ENCODE measurements at regions not wholly inside any gene's neighbourhood (a gene's known extent, or its start where the extent isn't known, plus 50 kb on each side); places are given as distances from the start of the nearest gene placed in this dataset.

DNA sequence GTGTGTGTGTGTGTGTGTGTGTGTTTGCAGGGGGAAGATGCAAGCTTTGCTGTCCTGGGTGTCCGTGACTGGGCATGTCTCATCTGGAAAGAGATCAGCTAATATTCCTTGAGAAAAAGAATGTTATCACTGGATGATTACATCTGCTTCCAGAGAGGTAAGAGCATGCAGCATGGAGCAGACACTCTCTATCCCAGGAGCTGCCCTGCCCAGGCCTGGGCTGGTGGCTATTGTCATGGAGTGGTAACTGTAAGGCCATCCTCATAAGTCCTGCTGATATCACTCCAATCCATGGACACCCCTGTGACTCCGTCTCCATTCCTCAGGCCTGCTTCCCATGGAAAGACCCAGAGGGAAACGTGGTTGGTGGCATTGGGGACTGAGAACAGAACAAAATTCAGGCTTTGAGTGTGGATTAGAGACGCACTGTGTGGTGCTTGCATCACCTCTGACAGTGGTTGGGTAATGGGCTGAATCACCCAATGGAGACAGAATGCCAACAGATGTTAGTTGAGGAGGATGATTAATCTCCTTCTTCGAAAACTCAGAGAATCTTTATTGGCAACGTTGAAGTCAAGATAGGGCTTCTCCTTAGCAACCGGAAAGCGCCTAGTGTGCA, 52.0 kb upstream of the KCNIP1 start:
- no peak overlapping the region for H3K27ac ChIP-seq

DNA sequence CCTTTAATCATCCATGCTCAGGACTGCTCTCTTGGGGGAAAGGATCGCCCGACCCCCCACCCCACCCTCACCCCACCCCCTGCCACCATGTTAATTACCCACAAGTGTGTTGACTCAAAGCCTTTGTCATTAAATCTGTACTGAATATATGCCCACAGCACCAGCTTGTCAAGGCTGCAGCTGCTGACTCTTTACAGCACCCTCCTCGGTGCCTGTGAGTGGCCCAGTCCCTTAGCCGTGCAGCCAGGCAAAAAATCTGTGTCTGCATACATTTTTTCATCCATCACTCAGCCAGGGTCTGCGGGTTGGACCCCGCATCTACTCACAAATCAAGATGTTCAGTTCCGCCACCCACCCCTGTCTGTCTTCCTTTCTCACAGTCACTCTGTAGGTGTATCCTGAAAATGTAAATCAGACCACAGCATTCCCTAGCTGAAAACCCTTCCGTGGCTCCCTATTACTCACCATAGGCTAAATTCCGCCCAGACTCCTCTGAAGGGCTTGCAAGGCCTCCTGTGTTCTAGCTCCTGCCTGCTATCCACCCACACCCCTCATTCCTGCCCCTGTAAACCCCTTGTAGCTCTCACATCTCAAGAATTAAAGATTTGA, 53.7 kb upstream of the KCNIP1 start:
- Histone ChIP-seq H3K27ac (no peak overlapping the region), H4K20me1 (ENCODE audit: insufficient read depth) (no peaks in the 10 kb centered on the region), H3K4me3 (no peak overlapping the region), H3F3A (ENCODE audit: insufficient read depth, low read depth) (no peaks in the 10 kb centered on the region), H3K36me3 (ENCODE audit: low read depth) (no peaks in the 10 kb centered on the region), H3K9me2 (ENCODE audit: insufficient read depth) (no peaks in the 10 kb centered on the region), H2AFZ (no peak overlapping the region), H3K4me2 (no peak overlapping the region), H3K4me1 (replicated peaks; ENCODE audit: insufficient read depth) (no peaks in the 10 kb centered on the region), H3K9me3 (ENCODE audit: insufficient read depth, low read depth) (no peaks in the 10 kb centered on the region), H3K27me3 (ENCODE audit: insufficient read depth, low read depth) (no peaks in the 10 kb centered on the region), H3K79me2 (ENCODE audit: low read depth) (no peaks in the 10 kb centered on the region)
- intact Hi-C loops (cut with micrococcal nuclease; ENCODE audit: unreplicated experiment): no loop called here
- BruUV-seq (replicated peaks): no TSS peak
- TF ChIP-seq, protein P1, sequence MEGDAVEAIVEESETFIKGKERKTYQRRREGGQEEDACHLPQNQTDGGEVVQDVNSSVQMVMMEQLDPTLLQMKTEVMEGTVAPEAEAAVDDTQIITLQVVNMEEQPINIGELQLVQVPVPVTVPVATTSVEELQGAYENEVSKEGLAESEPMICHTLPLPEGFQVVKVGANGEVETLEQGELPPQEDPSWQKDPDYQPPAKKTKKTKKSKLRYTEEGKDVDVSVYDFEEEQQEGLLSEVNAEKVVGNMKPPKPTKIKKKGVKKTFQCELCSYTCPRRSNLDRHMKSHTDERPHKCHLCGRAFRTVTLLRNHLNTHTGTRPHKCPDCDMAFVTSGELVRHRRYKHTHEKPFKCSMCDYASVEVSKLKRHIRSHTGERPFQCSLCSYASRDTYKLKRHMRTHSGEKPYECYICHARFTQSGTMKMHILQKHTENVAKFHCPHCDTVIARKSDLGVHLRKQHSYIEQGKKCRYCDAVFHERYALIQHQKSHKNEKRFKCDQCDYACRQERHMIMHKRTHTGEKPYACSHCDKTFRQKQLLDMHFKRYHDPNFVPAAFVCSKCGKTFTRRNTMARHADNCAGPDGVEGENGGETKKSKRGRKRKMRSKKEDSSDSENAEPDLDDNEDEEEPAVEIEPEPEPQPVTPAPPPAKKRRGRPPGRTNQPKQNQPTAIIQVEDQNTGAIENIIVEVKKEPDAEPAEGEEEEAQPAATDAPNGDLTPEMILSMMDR (conservative IDR thresholded peaks at IDR 0.05): no peak
- TF ChIP-seq EZH2 (IDR thresholded peaks at IDR 0.05; ENCODE audit: low read depth): no peak
- ChIA-PET POLR2A (ENCODE audit: unreplicated experiment) (no interaction called here), CTCF (no interaction called here)
- DNase-seq: no peak

More for the DNA sequence above, 52.0 kb upstream of the KCNIP1 start:
- H3K4me1 ChIP-seq (replicated peaks; ENCODE audit: insufficient read depth): no peaks in the 10 kb centered on the region
- H3K27me3 ChIP-seq (ENCODE audit: insufficient read depth, low read depth): no peaks in the 10 kb centered on the region
- DNase-seq: peak in 1 of 2 experiments; percentile 37
- H4K20me1 ChIP-seq (ENCODE audit: insufficient read depth): no peaks in the 10 kb centered on the region
- CTCF ChIA-PET: no interaction called here
- TF ChIP-seq, protein P1 (conservative IDR thresholded peaks at IDR 0.05): no peak
- no peak for TF ChIP-seq EZH2 (IDR thresholded peaks at IDR 0.05; ENCODE audit: low read depth)
- no peak overlapping the region for H2AFZ ChIP-seq
- no peaks in the 10 kb centered on the region for H3F3A ChIP-seq (ENCODE audit: insufficient read depth, low read depth)
- no peaks in the 10 kb centered on the region for H3K9me2 ChIP-seq (ENCODE audit: insufficient read depth)
- no peak overlapping the region for H3K4me2 ChIP-seq
- POLR2A ChIA-PET (ENCODE audit: unreplicated experiment): no interaction called here
- H3K4me3 ChIP-seq: no peak overlapping the region
- H3K9me3 ChIP-seq (ENCODE audit: insufficient read depth, low read depth): no peaks in the 10 kb centered on the region
- H3K36me3 ChIP-seq (ENCODE audit: low read depth): no peaks in the 10 kb centered on the region
- intact Hi-C loops (cut with micrococcal nuclease; ENCODE audit: unreplicated experiment): no loop called here
- no TSS peak for BruUV-seq (replicated peaks)
- no peaks in the 10 kb centered on the region for H3K79me2 ChIP-seq (ENCODE audit: low read depth)

DNA sequence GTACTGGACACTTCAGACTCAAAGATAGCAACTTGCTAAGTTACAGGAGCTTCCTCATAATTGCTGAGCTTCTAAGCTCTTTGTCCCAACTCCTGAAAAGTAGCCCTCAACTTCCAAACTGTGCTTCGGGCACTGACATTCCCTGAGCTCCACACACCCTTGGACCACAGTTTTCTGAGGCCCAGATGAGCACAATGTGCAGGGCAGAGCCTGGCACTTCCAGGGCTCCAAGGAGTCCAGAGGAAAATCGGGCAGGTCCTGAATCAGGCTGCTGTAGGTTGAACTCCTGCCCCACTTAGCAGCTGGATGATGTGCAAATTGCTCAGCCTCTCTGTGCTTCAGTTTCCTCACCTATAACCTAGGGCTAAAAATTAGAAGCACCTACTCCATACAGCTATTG, 54.6 kb upstream of the KCNIP1 start:
- Histone ChIP-seq H3K4me3 (no peak overlapping the region), H3K9me3 (ENCODE audit: insufficient read depth, low read depth) (no peaks in the 10 kb centered on the region), H3K79me2 (ENCODE audit: low read depth) (no peaks in the 10 kb centered on the region), H3K9me2 (ENCODE audit: insufficient read depth) (no peaks in the 10 kb centered on the region), H3K4me1 (replicated peaks; ENCODE audit: insufficient read depth) (no peaks in the 10 kb centered on the region), H3K27ac (no peak overlapping the region), H3F3A (ENCODE audit: insufficient read depth, low read depth) (no peaks in the 10 kb centered on the region), H3K36me3 (ENCODE audit: low read depth) (no peaks in the 10 kb centered on the region), H3K4me2 (no peak overlapping the region), H4K20me1 (ENCODE audit: insufficient read depth) (no peaks in the 10 kb centered on the region), H2AFZ (no peak overlapping the region), H3K27me3 (ENCODE audit: insufficient read depth, low read depth) (no peaks in the 10 kb centered on the region)
- DNase-seq: no peak
- ChIA-PET CTCF (no interaction called here), POLR2A (ENCODE audit: unreplicated experiment) (no interaction called here)
- no TSS peak for BruUV-seq (replicated peaks)
- intact Hi-C loops (cut with micrococcal nuclease; ENCODE audit: unreplicated experiment): no loop called here
- TF ChIP-seq EZH2 (IDR thresholded peaks at IDR 0.05; ENCODE audit: low read depth): no peak
- TF ChIP-seq, protein P1 (conservative IDR thresholded peaks at IDR 0.05): no peak

All from PC-9 (cell line).